Mucosa of rectum (tissue), 2 donors: ENCODE measurements at regions not wholly inside any gene's neighbourhood (a gene's known extent, or its start where the extent isn't known, plus 50 kb on each side); places are given as distances from the start of the nearest gene placed in this dataset.
"Not testable (repeated sequence)": the region's sequence is repeated elsewhere in the genome, so short reads cannot be mapped to it uniquely, and the experiment has no call there.

Experiments
- H3K27ac ChIP-seq, 2 donors: one replicate each; pipeline ENCODE4 v1.7.0; 2013; ENCODE audit warnings: inconsistent platforms in 2 of 2, low read depth in 2 of 2, low read length in 2 of 2
- H3K27me3 ChIP-seq, 2 donors: one replicate each; pipeline ENCODE4 v1.7.0; 2013; ENCODE audit warnings: low read length in 2 of 2; ENCODE audit not compliant: control insufficient read depth in 2 of 2, insufficient read depth in 2 of 2
- H3K36me3 ChIP-seq, 2 donors: one replicate each; pipeline ENCODE4 v1.7.0; 2013; ENCODE audit warnings: low read length in 2 of 2; ENCODE audit not compliant: control insufficient read depth in 2 of 2, insufficient read depth in 2 of 2
- H3K4me1 ChIP-seq, 2 donors: one replicate each; pipeline ENCODE4 v1.7.0; 2013; ENCODE audit warnings: low read length in 2 of 2, mild to moderate bottlenecking in 1 of 2; ENCODE audit not compliant: control insufficient read depth in 2 of 2, insufficient read depth in 2 of 2
- H3K4me3 ChIP-seq, 2 donors: one replicate each; pipeline ENCODE4 v1.7.0; 2013; ENCODE audit warnings: low read length in 2 of 2
- H3K9ac ChIP-seq, 2 donors: one replicate each; pipeline ENCODE4 v1.7.0; 2013; ENCODE audit warnings: low read length in 2 of 2, low read depth in 1 of 2, mild to moderate bottlenecking in 1 of 2
- H3K9me3 ChIP-seq, 2 donors: one replicate each; pipeline ENCODE4 v1.7.0; 2013; ENCODE audit warnings: low read length in 2 of 2; ENCODE audit not compliant: control insufficient read depth in 2 of 2
- donor health status: healthy.
- donor health status: Normal muscosa, but diverticular disease.

GRCh38 chr10:9138829-9139228, 1084.3 kb downstream of the GATA3 start:
- not testable (repeated sequence) for H3K36me3 ChIP-seq, H3K4me1 ChIP-seq, H3K9ac ChIP-seq, H3K27me3 ChIP-seq, H3K27ac ChIP-seq, H3K4me3 ChIP-seq, H3K9me3 ChIP-seq

GRCh38 chr10:9140373-9140772, 1085.9 kb downstream of the GATA3 start:
- Histone ChIP-seq H3K36me3 (no peaks in the 10 kb centered on the region), H3K27me3 (no peaks in the 10 kb centered on the region), H3K4me3 (no peak overlapping the region), H3K27ac (no peak overlapping the region), H3K9me3 (no peaks in the 10 kb centered on the region), H3K4me1 (no peaks in the 10 kb centered on the region), H3K9ac (no peak overlapping the region)

- no peak overlapping the region for H3K4me3 ChIP-seq
- no peak overlapping the region for H3K27ac ChIP-seq
- H3K9me3 ChIP-seq, result no peaks in the 10 kb centered on the region
- H3K9ac ChIP-seq, result no peak overlapping the region
- no peaks in the 10 kb centered on the region for H3K36me3 ChIP-seq
- H3K4me1 ChIP-seq, result no peaks in the 10 kb centered on the region
- H3K27me3 ChIP-seq, result peaks cover 0 to 2% of the 10 kb centered on the region in 2 donors
Observed at GRCh38 chr10:9147475-9147874, 1093.0 kb downstream of the GATA3 start.

- Histone ChIP-seq H3K4me3 (no peak overlapping the region), H3K27ac (no peak overlapping the region), H3K27me3 (peaks cover 0 to 2% of the 10 kb centered on the region in 2 donors), H3K4me1 (no peaks in the 10 kb centered on the region), H3K9ac (no peak overlapping the region), H3K36me3 (no peaks in the 10 kb centered on the region), H3K9me3 (no peaks in the 10 kb centered on the region)
Observed at GRCh38 chr10:9149134-9149533, 1094.6 kb downstream of the GATA3 start.

- not testable (repeated sequence) for H3K9me3 ChIP-seq, H3K27ac ChIP-seq, H3K4me1 ChIP-seq, H3K9ac ChIP-seq, H3K27me3 ChIP-seq, H3K4me3 ChIP-seq, H3K36me3 ChIP-seq
Observed at GRCh38 chr10:9153057-9153456, 1098.6 kb downstream of the GATA3 start.

- H3K9ac ChIP-seq, result no peak overlapping the region
- H3K4me3 ChIP-seq, result no peak overlapping the region
- H3K9me3 ChIP-seq, result no peaks in the 10 kb centered on the region
- no peaks in the 10 kb centered on the region for H3K4me1 ChIP-seq
- no peaks in the 10 kb centered on the region for H3K27me3 ChIP-seq
- H3K36me3 ChIP-seq, result no peaks in the 10 kb centered on the region
- H3K27ac ChIP-seq, result no peak overlapping the region
Observed at GRCh38 chr10:9157656-9158055, 1103.2 kb downstream of the GATA3 start.

GRCh38 chr10:9158675-9159074, 1104.2 kb downstream of the GATA3 start:
- Histone ChIP-seq H3K9me3 (no peaks in the 10 kb centered on the region), H3K27me3 (no peaks in the 10 kb centered on the region), H3K27ac (no peak overlapping the region), H3K9ac (no peak overlapping the region), H3K36me3 (no peaks in the 10 kb centered on the region), H3K4me3 (no peak overlapping the region), H3K4me1 (no peaks in the 10 kb centered on the region)

- no peak overlapping the region for H3K27ac ChIP-seq
- no peaks in the 10 kb centered on the region for H3K27me3 ChIP-seq
- no peaks in the 10 kb centered on the region for H3K4me1 ChIP-seq
- H3K9ac ChIP-seq, result no peak overlapping the region
- H3K4me3 ChIP-seq, result no peak overlapping the region
- H3K9me3 ChIP-seq, result no peaks in the 10 kb centered on the region
- H3K36me3 ChIP-seq, result no peaks in the 10 kb centered on the region
Observed at GRCh38 chr10:9160275-9160674, 1105.8 kb downstream of the GATA3 start.

GRCh38 chr10:9163699-9164098, 1109.2 kb downstream of the GATA3 start:
- Histone ChIP-seq H3K9ac (no peak overlapping the region), H3K4me3 (no peak overlapping the region), H3K36me3 (no peaks in the 10 kb centered on the region), H3K27ac (no peak overlapping the region), H3K27me3 (no peaks in the 10 kb centered on the region), H3K9me3 (no peaks in the 10 kb centered on the region), H3K4me1 (no peaks in the 10 kb centered on the region)

GRCh38 chr10:9166770-9167169, 1112.3 kb downstream of the GATA3 start:
- no peak overlapping the region for H3K4me3 ChIP-seq

GRCh38 chr10:9172276-9172675, 1117.8 kb downstream of the GATA3 start:
- no peak overlapping the region for H3K4me3 ChIP-seq
- no peak overlapping the region for H3K27ac ChIP-seq
- H3K36me3 ChIP-seq, result no peaks in the 10 kb centered on the region
- H3K9me3 ChIP-seq, result peaks cover 0 to 2% of the 10 kb centered on the region in 2 donors
- no peaks in the 10 kb centered on the region for H3K27me3 ChIP-seq
- no peaks in the 10 kb centered on the region for H3K4me1 ChIP-seq
- no peak overlapping the region for H3K9ac ChIP-seq

More at GRCh38 chr10:9166770-9167169, 1112.3 kb downstream of the GATA3 start:
- Histone ChIP-seq H3K4me1 (no peaks in the 10 kb centered on the region), H3K9ac (no peak overlapping the region), H3K36me3 (no peaks in the 10 kb centered on the region), H3K9me3 (no peaks in the 10 kb centered on the region), H3K27me3 (no peaks in the 10 kb centered on the region), H3K27ac (no peak overlapping the region)
